A549 (cell line): ENCODE measurements at regions not wholly inside any gene's neighbourhood (a gene's known extent, or its start where the extent isn't known, plus 50 kb on each side); places are given as distances from the start of the nearest gene placed in this dataset.

Source experiments
- ATAC-seq, 2 experiments: fragments of 200-7000 bp in 1 of 2; fragments of >200 bp in 1 of 2; cut with Nextera tagmentation in 1 of 2; cut with Tn5 transposase in 1 of 2; 3 replicates each; pipeline versions ENCODE4 v1.8.0 to v1.9.1; 2018 to 2020; ENCODE audit warnings: mild to moderate bottlenecking in 1 of 2, moderate library complexity in 1 of 2
- CTCF ChIA-PET: fragments of 300-600 bp; sonication (Branson Sonifier 250); formaldehyde crosslinking; extraction: SDS; loops from one replicate; lab custom pipeline; 2021; ENCODE audit warnings: antibody characterized with exemption, inconsistent platforms; lab: Yijun Ruan, JAX
- POLR2A ChIA-PET: fragments of 350-600 bp; formaldehyde crosslinking; extraction: SDS; loops from one replicate; lab custom pipeline; 2021; ENCODE audit warnings: antibody characterized with exemption, inconsistent platforms; lab: Yijun Ruan, JAX
- DNase-seq, 2 experiments: peaks; one replicate each; pipeline versions ENCODE4 v3.0.0 to v3.0.0-alpha.2; 2011 to 2016; ENCODE audit warnings: low read depth in 1 of 2, low spot score in 1 of 2
- FAIRE-seq: peaks from 2 replicates; lab custom pipeline; 2011; peaks lifted over from hg19 to GRCh38; lab: Jason Lieb, UNC
- H3K27ac ChIP-seq, 2 experiments: fragments of >200 bp; sonication (Bioruptor Twin); formaldehyde crosslinking; 3 replicates each; pipeline ENCODE4 v1.5.1; 2016 to 2017
- H3K4me1 ChIP-seq: fragments of >200 bp; sonication (Bioruptor Twin); formaldehyde crosslinking; 3 replicates; pipeline ENCODE4 v1.6.1; 2016
- H3K4me2 ChIP-seq: fragments of >200 bp; sonication (Bioruptor Twin); formaldehyde crosslinking; 3 replicates; pipeline ENCODE4 v1.6.1; 2016
- H3K4me3 ChIP-seq: fragments of >200 bp; sonication (Bioruptor Twin); formaldehyde crosslinking; 3 replicates; pipeline ENCODE4 v1.5.1; 2016
- H3K9me3 ChIP-seq: fragments of >200 bp; sonication (Bioruptor Twin); formaldehyde crosslinking; 3 replicates; pipeline ENCODE4 v1.6.1; 2016
- BHLHE40 ChIP-seq: IDR thresholded peaks from 2 replicates; pipeline ENCODE4 v1.6.1; 2012; ENCODE audit warnings: low read depth, low read length, inconsistent platforms
- CBX8 ChIP-seq: fragments of 200-600 bp; sonication (generic); IDR thresholded peaks from 2 replicates; pipeline ENCODE4 v1.6.1; 2016
- CTCF ChIP-seq: fragments of >200 bp; sonication (Bioruptor Twin); formaldehyde crosslinking; IDR thresholded peaks from 3 replicates; pipeline ENCODE4 v1.5.1; 2016
- E2F6 ChIP-seq: IDR thresholded peaks from 2 replicates; pipeline ENCODE4 v1.6.1; 2012; ENCODE audit warnings: low read depth, borderline replicate concordance
- ESRRA ChIP-seq: fragments of 150-350 bp; IDR thresholded peaks from 2 replicates; pipeline ENCODE4 v1.6.1; 2014; ENCODE audit warnings: mild to moderate bottlenecking, low read length, borderline replicate concordance
- HMGXB4 ChIP-seq: fragments of 250-450 bp; sonication (Bioruptor Pico); IDR thresholded peaks from 2 replicates; pipeline ENCODE4 v1.5.0; 2021; ENCODE audit warnings: mild to moderate bottlenecking, moderate library complexity, borderline replicate concordance
- HOXB5 ChIP-seq: fragments of 250-450 bp; sonication (Bioruptor Pico); IDR thresholded peaks from 2 replicates; pipeline ENCODE4 v1.5.0; 2020; ENCODE audit warnings: mild to moderate bottlenecking, moderate library complexity
- JUN ChIP-seq, 2 experiments: fragments of >200 bp; sonication (Bioruptor Twin); formaldehyde crosslinking; IDR thresholded peaks; 2 replicates in 1 of 2; 3 replicates in 1 of 2; pipeline ENCODE4 v1.6.1; 2016 to 2017
- KDM1A ChIP-seq: fragments of 200-600 bp; sonication (generic); IDR thresholded peaks from 2 replicates; pipeline ENCODE4 v1.6.1; 2016; ENCODE audit warnings: low read depth, mild to moderate bottlenecking
- KDM5A ChIP-seq: fragments of 200-600 bp; sonication (generic); IDR thresholded peaks from 2 replicates; pipeline ENCODE4 v1.6.1; 2016; ENCODE audit warnings: antibody characterized with exemption, mild to moderate bottlenecking
- MAX ChIP-seq: IDR thresholded peaks from 2 replicates; pipeline ENCODE4 v1.6.1; 2012
- RNF2 ChIP-seq: fragments of 200-600 bp; sonication (generic); IDR thresholded peaks from 2 replicates; pipeline ENCODE4 v1.6.1; 2016; ENCODE audit warnings: low read depth, mild to moderate bottlenecking, antibody characterized with exemption, moderate library complexity, borderline replicate concordance
- SMC3 ChIP-seq: fragments of >200 bp; sonication (Bioruptor Twin); formaldehyde crosslinking; IDR thresholded peaks from 3 replicates; pipeline ENCODE4 v1.6.1; 2018; ENCODE audit warnings: inconsistent platforms
- USF2 ChIP-seq: fragments of 450-650 bp; IDR thresholded peaks from 2 replicates; pipeline ENCODE4 v1.6.1; 2014; ENCODE audit warnings: antibody characterized with exemption
- ZFP36 ChIP-seq: fragments of 450-650 bp; IDR thresholded peaks from 2 replicates; pipeline ENCODE4 v1.6.1; 2014; ENCODE audit warnings: borderline replicate concordance; ENCODE audit not compliant: partially characterized antibody
- ZNF302 ChIP-seq: fragments of 250-450 bp; sonication (Bioruptor Pico); IDR thresholded peaks from 2 replicates; pipeline ENCODE4 v1.9.0; 2021; ENCODE audit warnings: inconsistent platforms, mild to moderate bottlenecking, moderate library complexity
- WGBS: methylation state at CpG from one replicate; pipeline ENCODE4 v1.1.6; 2017; ENCODE audit errors: missing lambda C conversion rate; 5-methylcytosine and 5-hydroxymethylcytosine counted together

- ATAC-seq (no peak), DNase-seq (no peak), FAIRE-seq (no peak)
- no peaks in the 10 kb centered on the region for H3K4me1 ChIP-seq
- H3K4me3 ChIP-seq: no peak overlapping the region
- ChIA-PET POLR2A (no interaction called here), CTCF (interaction anchor here (0.6 to 7.9 kb wide), 8 partner anchors 11 to 148 kb away, joined by 3 to 49 read pairs (median 10); no protein-coding TSS in a partner anchor)
- TF ChIP-seq HOXB5 (CRISPR knock-in tag) (no peak), KDM1A (no peak), KDM5A (no peak), CBX8 (no peak), HMGXB4 (CRISPR knock-in tag) (no peak)
- H3K27ac ChIP-seq: no peak overlapping the region
- no peaks in the 10 kb centered on the region for H3K9me3 ChIP-seq
- no peak overlapping the region for H3K4me2 ChIP-seq
- WGBS: 91% methylated on average over 22 of the region's 22 CpGs
These were observed 150.4 kb upstream of the CIBAR2 start for GRCh38 chr16:85262558-85263238.

GRCh38 chr16:85263239-85263585 is 150.9 kb upstream of the CIBAR2 start:
- WGBS: 83% methylated on average over 6 of the region's 6 CpGs
- no peaks in the 10 kb centered on the region for H3K9me3 ChIP-seq
- no peaks in the 10 kb centered on the region for H3K4me1 ChIP-seq
- H3K4me2 ChIP-seq: no peak overlapping the region
- POLR2A ChIA-PET: no interaction called here
- no peak for ATAC-seq
- CTCF ChIA-PET: interaction anchor here (0.6 to 7.9 kb wide), 7 partner anchors 11 to 148 kb away, joined by 3 to 49 read pairs (median 12); no protein-coding TSS in a partner anchor
- no peak overlapping the region for H3K27ac ChIP-seq
- TF ChIP-seq SMC3 (no peak), ZNF302 (CRISPR knock-in tag) (no peak), E2F6 (no peak), USF2 (no peak), JUN (IDR thresholded peaks at IDR 0.05) (no peak), RNF2 (no peak)
- no peak for DNase-seq
- H3K4me3 ChIP-seq: no peak overlapping the region
- no peak for FAIRE-seq

- ATAC-seq (no peak), DNase-seq (no peak), FAIRE-seq (no peak)
- POLR2A ChIA-PET: no interaction called here
- TF ChIP-seq ESRRA: no peak
- no peak for TF ChIP-seq MAX
- no peak for TF ChIP-seq BHLHE40
- no peak for TF ChIP-seq ZFP36
- no peak overlapping the region for H3K4me2 ChIP-seq
- H3K9me3 ChIP-seq: no peaks in the 10 kb centered on the region
- 78% methylated on average over 15 of the region's 15 CpGs for WGBS
- no peak overlapping the region for H3K27ac ChIP-seq
- CTCF ChIA-PET: interaction anchor here (0.6 to 7.9 kb wide), 7 partner anchors 11 to 159 kb away, joined by 3 to 49 read pairs (median 12); no protein-coding TSS in a partner anchor
- H3K4me3 ChIP-seq: no peak overlapping the region
- no peaks in the 10 kb centered on the region for H3K4me1 ChIP-seq
These were observed 152.5 kb upstream of the CIBAR2 start for GRCh38 chr16:85264752-85265151.

GRCh38 chr16:85265161-85265784 is 153.0 kb upstream of the CIBAR2 start:
- ChIA-PET POLR2A (no interaction called here), CTCF (interaction anchor here (0.6 to 7.9 kb wide), 9 partner anchors 10 to 160 kb away, joined by 3 to 49 read pairs (median 9); no protein-coding TSS in a partner anchor)
- no peak overlapping the region for H3K27ac ChIP-seq
- H3K4me3 ChIP-seq: no peak overlapping the region
- no peak overlapping the region for H3K4me2 ChIP-seq
- TF ChIP-seq CTCF: no peak
- DNase-seq: no peak
- no peak for ATAC-seq
- no peaks in the 10 kb centered on the region for H3K9me3 ChIP-seq
- H3K4me1 ChIP-seq: no peaks in the 10 kb centered on the region
- FAIRE-seq: no peak
- 85% methylated on average over 13 of the region's 13 CpGs for WGBS
